ENCODE measurements at regions not wholly inside any gene's neighbourhood (a gene's known extent, or its start where the extent isn't known, plus 50 kb on each side); places are given as distances from the start of the nearest gene placed in this dataset.

GRCh38 chr1:185404291-185404690 is 87.2 kb upstream of the IVNS1ABP start:
- peak overlapping the region; percentile 64 for H3K18ac ChIP-seq (ENCODE audit: low read length)
- H3K36me3 ChIP-seq (ENCODE audit: control insufficient read depth in 1 of 2, insufficient read depth in 2 of 2, low read length in 2 of 2) = peaks cover 0 to 1% of the 10 kb centered on the region in 2 experiments
- peak overlapping the region; percentile 87 for H2BK120ac ChIP-seq (ENCODE audit: insufficient read depth, low read length, poor library complexity)
- no peak overlapping the region for H3K27ac ChIP-seq (ENCODE audit: low read depth, low read length)
- no peak overlapping the region for H3K9ac ChIP-seq (ENCODE audit: low read length)
- H3K14ac ChIP-seq (ENCODE audit: low read length) = peak overlapping the region; percentile 81
- H2BK5ac ChIP-seq (ENCODE audit: low read depth, low read length, poor library complexity) = peak overlapping the region; percentile 73
- H2AK5ac ChIP-seq (ENCODE audit: low read length) = peak overlapping the region; percentile 98
- peak overlapping the region; percentile 99 for H2BK12ac ChIP-seq (ENCODE audit: low read length)
- WGBS (ENCODE audit: extremely low coverage, insufficient coverage, insufficient read length) = no CpG with 5 or more reads among the region's 12 CpGs
- peaks cover 29% of the 10 kb centered on the region for H3K79me1 ChIP-seq (ENCODE audit: low read length)
- DNase-seq = no peak
- H3K9me3 ChIP-seq (ENCODE audit: insufficient read depth, low read depth, low read length) = peaks cover 1% of the 10 kb centered on the region
- no peak overlapping the region for H3K4me2 ChIP-seq (ENCODE audit: low read length)
- H2AFZ ChIP-seq (ENCODE audit: insufficient read depth, low read length, poor library complexity) = peak overlapping the region; percentile 68
- H3K4ac ChIP-seq (ENCODE audit: low read depth, low read length) = peak overlapping the region; percentile 75
- no peak overlapping the region for H3K4me3 ChIP-seq (ENCODE audit: low read depth, low read length)
- peak overlapping the region; percentile 74 for H4K8ac ChIP-seq (ENCODE audit: low read depth, low read length)
- peak overlapping the region; percentile 94 for H4K91ac ChIP-seq (ENCODE audit: low read depth, low read length)
- no peaks in the 10 kb centered on the region for H3K27me3 ChIP-seq (ENCODE audit: insufficient read depth, low read length)
- H3K4me1 ChIP-seq (ENCODE audit: control insufficient read depth in 1 of 2, insufficient read depth in 2 of 2, low read length in 2 of 2) = peaks cover 5 to 6% of the 10 kb centered on the region in 2 experiments
- no peak overlapping the region for H3K23ac ChIP-seq (ENCODE audit: low read length)
- peaks cover 4% of the 10 kb centered on the region for H3K79me2 ChIP-seq (ENCODE audit: control insufficient read depth, insufficient read depth, low read length, poor library complexity)
- H4K12ac ChIP-seq (ENCODE audit: low read depth, low read length) = no peak overlapping the region

- H2BK5ac ChIP-seq (ENCODE audit: low read depth, low read length, poor library complexity) = peak overlapping the region; percentile 90
- no peak overlapping the region for H3K23ac ChIP-seq (ENCODE audit: low read length)
- peaks cover 1% of the 10 kb centered on the region for H3K9me3 ChIP-seq (ENCODE audit: insufficient read depth, low read depth, low read length)
- H2BK12ac ChIP-seq (ENCODE audit: low read length) = peak overlapping the region; percentile 100
- peaks cover 0 to 1% of the 10 kb centered on the region in 2 experiments for H3K36me3 ChIP-seq (ENCODE audit: control insufficient read depth in 1 of 2, insufficient read depth in 2 of 2, low read length in 2 of 2)
- WGBS (ENCODE audit: extremely low coverage, insufficient coverage, insufficient read length) = no CpG with 5 or more reads among the region's 3 CpGs
- peak overlapping the region; percentile 98 for H2BK120ac ChIP-seq (ENCODE audit: insufficient read depth, low read length, poor library complexity)
- H3K9ac ChIP-seq (ENCODE audit: low read length) = no peak overlapping the region
- H4K8ac ChIP-seq (ENCODE audit: low read depth, low read length) = peak overlapping the region; percentile 86
- H3K27ac ChIP-seq (ENCODE audit: low read depth, low read length) = no peak overlapping the region
- no peak overlapping the region for H3K4me2 ChIP-seq (ENCODE audit: low read length)
- H3K18ac ChIP-seq (ENCODE audit: low read length) = peak overlapping the region; percentile 90
- H4K91ac ChIP-seq (ENCODE audit: low read depth, low read length) = peak overlapping the region; percentile 99
- peak overlapping the region; percentile 95 for H3K14ac ChIP-seq (ENCODE audit: low read length)
- no peak for DNase-seq
- peak overlapping the region; percentile 88 for H3K4ac ChIP-seq (ENCODE audit: low read depth, low read length)
- no peak overlapping the region for H3K4me3 ChIP-seq (ENCODE audit: low read depth, low read length)
- H3K27me3 ChIP-seq (ENCODE audit: insufficient read depth, low read length) = no peaks in the 10 kb centered on the region
- H2AFZ ChIP-seq (ENCODE audit: insufficient read depth, low read length, poor library complexity) = peak overlapping the region; percentile 91
- peaks cover 5 to 6% of the 10 kb centered on the region in 2 experiments for H3K4me1 ChIP-seq (ENCODE audit: control insufficient read depth in 1 of 2, insufficient read depth in 2 of 2, low read length in 2 of 2)
- H2AK5ac ChIP-seq (ENCODE audit: low read length) = peak overlapping the region; percentile 98
- H3K79me1 ChIP-seq (ENCODE audit: low read length) = peaks cover 31% of the 10 kb centered on the region
- peak overlapping the region; percentile 72 for H4K12ac ChIP-seq (ENCODE audit: low read depth, low read length)
- H3K79me2 ChIP-seq (ENCODE audit: control insufficient read depth, insufficient read depth, low read length, poor library complexity) = peaks cover 4% of the 10 kb centered on the region
Observed at GRCh38 chr1:185402930-185403329, 85.9 kb upstream of the IVNS1ABP start.

- no CpG with 5 or more reads among the region's 3 CpGs for WGBS (ENCODE audit: extremely low coverage, insufficient coverage, insufficient read length)
- peak; percentile 76 to 81 for DNase-seq
- Histone ChIP-seq H3K79me1 (ENCODE audit: low read length) (peaks cover 28% of the 10 kb centered on the region), H2AFZ (ENCODE audit: insufficient read depth, low read length, poor library complexity) (no peak overlapping the region), H3K23ac (ENCODE audit: low read length) (no peak overlapping the region), H3K9me3 (ENCODE audit: insufficient read depth, low read depth, low read length) (peaks cover 1% of the 10 kb centered on the region), H3K4me1 (ENCODE audit: control insufficient read depth in 1 of 2, insufficient read depth in 2 of 2, low read length in 2 of 2) (peaks cover 5 to 6% of the 10 kb centered on the region in 2 experiments), H3K9ac (ENCODE audit: low read length) (no peak overlapping the region), H3K4me2 (ENCODE audit: low read length) (no peak overlapping the region), H3K79me2 (ENCODE audit: control insufficient read depth, insufficient read depth, low read length, poor library complexity) (peaks cover 4% of the 10 kb centered on the region), H2BK5ac (ENCODE audit: low read depth, low read length, poor library complexity) (peak overlapping the region; percentile 42), H4K12ac (ENCODE audit: low read depth, low read length) (no peak overlapping the region), H2AK5ac (ENCODE audit: low read length) (no peak overlapping the region), H4K8ac (ENCODE audit: low read depth, low read length) (no peak overlapping the region), H3K27me3 (ENCODE audit: insufficient read depth, low read length) (no peaks in the 10 kb centered on the region), H3K4me3 (ENCODE audit: low read depth, low read length) (no peak overlapping the region), H3K27ac (ENCODE audit: low read depth, low read length) (peak overlapping the region; percentile 82), H3K4ac (ENCODE audit: low read depth, low read length) (no peak overlapping the region), H3K18ac (ENCODE audit: low read length) (no peak overlapping the region), H4K91ac (ENCODE audit: low read depth, low read length) (peak overlapping the region; percentile 71), H2BK12ac (ENCODE audit: low read length) (no peak overlapping the region), H2BK120ac (ENCODE audit: insufficient read depth, low read length, poor library complexity) (no peak overlapping the region), H3K14ac (ENCODE audit: low read length) (no peak overlapping the region), H3K36me3 (ENCODE audit: control insufficient read depth in 1 of 2, insufficient read depth in 2 of 2, low read length in 2 of 2) (no peaks in the 10 kb centered on the region)
Observed at GRCh38 chr1:185401019-185401418, 84.0 kb upstream of the IVNS1ABP start.

- Histone ChIP-seq H2BK12ac (ENCODE audit: low read length) (no peak overlapping the region), H3K4ac (ENCODE audit: low read depth, low read length) (no peak overlapping the region), H3K9me3 (ENCODE audit: insufficient read depth, low read depth, low read length) (peaks cover 1% of the 10 kb centered on the region), H3K36me3 (ENCODE audit: control insufficient read depth in 1 of 2, insufficient read depth in 2 of 2, low read length in 2 of 2) (no peaks in the 10 kb centered on the region), H4K8ac (ENCODE audit: low read depth, low read length) (no peak overlapping the region), H3K9ac (ENCODE audit: low read length) (no peak overlapping the region), H4K91ac (ENCODE audit: low read depth, low read length) (peak overlapping the region; percentile 82), H2BK120ac (ENCODE audit: insufficient read depth, low read length, poor library complexity) (peak overlapping the region; percentile 52), H4K12ac (ENCODE audit: low read depth, low read length) (no peak overlapping the region), H3K4me2 (ENCODE audit: low read length) (no peak overlapping the region), H2AK5ac (ENCODE audit: low read length) (no peak overlapping the region), H2BK5ac (ENCODE audit: low read depth, low read length, poor library complexity) (no peak overlapping the region), H3K18ac (ENCODE audit: low read length) (no peak overlapping the region), H3K14ac (ENCODE audit: low read length) (peak overlapping the region; percentile 44), H2AFZ (ENCODE audit: insufficient read depth, low read length, poor library complexity) (no peak overlapping the region), H3K23ac (ENCODE audit: low read length) (no peak overlapping the region), H3K79me2 (ENCODE audit: control insufficient read depth, insufficient read depth, low read length, poor library complexity) (peaks cover 4% of the 10 kb centered on the region), H3K4me1 (ENCODE audit: control insufficient read depth in 1 of 2, insufficient read depth in 2 of 2, low read length in 2 of 2) (peaks cover 4 to 5% of the 10 kb centered on the region in 2 experiments), H3K27me3 (ENCODE audit: insufficient read depth, low read length) (no peaks in the 10 kb centered on the region), H3K79me1 (ENCODE audit: low read length) (peaks cover 27% of the 10 kb centered on the region), H3K27ac (ENCODE audit: low read depth, low read length) (peak overlapping the region; percentile 82), H3K4me3 (ENCODE audit: low read depth, low read length) (no peak overlapping the region)
- WGBS (ENCODE audit: extremely low coverage, insufficient coverage, insufficient read length) = no CpG with 5 or more reads among the region's 1 CpG
- DNase-seq = no peak
Observed at GRCh38 chr1:185400052-185400451, 83.0 kb upstream of the IVNS1ABP start.
